Peyer's patch (tissue), 4 donors: ENCODE measurements at regions not wholly inside any gene's neighbourhood (a gene's known extent, or its start where the extent isn't known, plus 50 kb on each side); places are given as distances from the start of the nearest gene placed in this dataset.

ENCODE experiments used
- POLR2A ChIP-seq, 2 donors: fragments of 450-650 bp; IDR thresholded peaks; one replicate each; pipeline ENCODE4 v1.5.1; 2017; ENCODE audit warnings: antibody characterized with exemption in 2 of 2, mild to moderate bottlenecking in 2 of 2, moderate library complexity in 2 of 2
- TF ChIP-seq, protein P1 (sequence below), 6 experiments: fragments of 450-650 bp in 4 of 6; fragments of 200-600 bp in 2 of 6; sonication (generic) in 1 of 6; IDR thresholded peaks; one replicate each; pipeline ENCODE4 v1.5.1; 2017 to 2019; ENCODE audit warnings: antibody characterized with exemption in 6 of 6, mild to moderate bottlenecking in 3 of 6, moderate library complexity in 1 of 6

DNA sequence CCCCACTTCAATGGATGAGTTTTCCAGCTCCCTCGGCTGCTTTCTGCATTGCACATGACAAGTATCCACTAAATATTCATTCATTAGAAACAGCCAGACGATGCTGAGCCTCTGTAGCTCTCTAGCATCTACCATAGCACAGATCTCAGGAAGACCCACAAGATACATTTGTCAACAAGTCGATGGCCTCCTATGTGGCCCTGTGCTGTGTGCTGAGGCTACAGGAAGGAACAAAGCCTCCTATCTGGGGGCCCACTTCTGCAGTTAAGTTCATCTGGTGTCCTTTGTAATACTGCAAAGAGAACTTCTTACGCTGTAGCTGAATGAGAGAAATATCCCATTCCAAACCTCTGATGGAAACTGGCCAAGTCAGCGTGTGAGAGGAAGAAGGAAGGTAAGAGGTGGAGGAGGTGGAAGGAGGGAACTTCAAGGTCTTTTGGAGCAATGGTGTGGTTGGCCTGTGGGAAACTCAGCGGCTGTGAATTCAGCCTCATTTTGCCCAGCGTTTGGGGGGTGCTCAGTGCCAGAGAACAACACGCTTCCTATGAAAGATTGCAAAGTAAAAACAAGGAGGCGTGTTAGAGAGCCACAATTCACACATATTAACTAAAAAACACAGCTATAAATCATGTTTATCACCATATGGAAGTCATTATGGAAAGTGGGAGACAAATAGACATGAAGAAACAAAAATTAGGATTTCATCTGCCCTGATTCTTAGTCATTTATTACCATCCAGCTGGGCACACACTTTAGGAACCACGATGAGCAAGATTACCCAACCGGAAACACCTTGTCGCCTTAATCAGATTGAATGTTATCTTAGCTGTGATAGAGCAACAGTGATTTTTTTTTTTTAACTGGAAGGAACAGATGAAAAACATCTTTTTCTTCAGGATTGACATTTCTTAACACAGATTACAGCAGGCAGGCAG is 62.2 kb upstream of the USP6NL start:
- TF ChIP-seq, protein P1, sequence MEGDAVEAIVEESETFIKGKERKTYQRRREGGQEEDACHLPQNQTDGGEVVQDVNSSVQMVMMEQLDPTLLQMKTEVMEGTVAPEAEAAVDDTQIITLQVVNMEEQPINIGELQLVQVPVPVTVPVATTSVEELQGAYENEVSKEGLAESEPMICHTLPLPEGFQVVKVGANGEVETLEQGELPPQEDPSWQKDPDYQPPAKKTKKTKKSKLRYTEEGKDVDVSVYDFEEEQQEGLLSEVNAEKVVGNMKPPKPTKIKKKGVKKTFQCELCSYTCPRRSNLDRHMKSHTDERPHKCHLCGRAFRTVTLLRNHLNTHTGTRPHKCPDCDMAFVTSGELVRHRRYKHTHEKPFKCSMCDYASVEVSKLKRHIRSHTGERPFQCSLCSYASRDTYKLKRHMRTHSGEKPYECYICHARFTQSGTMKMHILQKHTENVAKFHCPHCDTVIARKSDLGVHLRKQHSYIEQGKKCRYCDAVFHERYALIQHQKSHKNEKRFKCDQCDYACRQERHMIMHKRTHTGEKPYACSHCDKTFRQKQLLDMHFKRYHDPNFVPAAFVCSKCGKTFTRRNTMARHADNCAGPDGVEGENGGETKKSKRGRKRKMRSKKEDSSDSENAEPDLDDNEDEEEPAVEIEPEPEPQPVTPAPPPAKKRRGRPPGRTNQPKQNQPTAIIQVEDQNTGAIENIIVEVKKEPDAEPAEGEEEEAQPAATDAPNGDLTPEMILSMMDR (IDR thresholded peaks at IDR 0.05) = no peak
- no peak for TF ChIP-seq POLR2A (IDR thresholded peaks at IDR 0.05)
